Osteoblast (primary cell): ENCODE measurements at regions not wholly inside any gene's neighbourhood (a gene's known extent, or its start where the extent isn't known, plus 50 kb on each side); places are given as distances from the start of the nearest gene placed in this dataset.
A peak's percentile ranks its signal among the peaks of the same experiment; 100 is the strongest.

ENCODE experiments used
- DNase-seq: peaks from one replicate; pipeline ENCODE4 v3.0.0; 2011; ENCODE audit warnings: low spot score, mixed read lengths; ENCODE audit not compliant: insufficient read length; ENCODE audit errors: missing footprints
- H2AFZ ChIP-seq: 2 replicates; pipeline ENCODE4 v1.6.0; 2011; ENCODE audit warnings: mild to moderate bottlenecking, low read length
- H3K27ac ChIP-seq: 2 replicates; pipeline ENCODE4 v1.5.1; 2011; ENCODE audit warnings: mild to moderate bottlenecking, low read depth, low read length, moderate library complexity
- H3K27me3 ChIP-seq: 2 replicates; pipeline ENCODE4 v1.6.0; 2012; ENCODE audit warnings: mild to moderate bottlenecking, control low read depth, inconsistent platforms, low read length, moderate library complexity; ENCODE audit not compliant: insufficient read depth
- H3K36me3 ChIP-seq: 2 replicates; pipeline ENCODE4 v1.5.1; 2011; ENCODE audit warnings: mild to moderate bottlenecking, low read length, control low read depth, moderate library complexity; ENCODE audit not compliant: insufficient read depth
- H3K4me1 ChIP-seq: 2 replicates; pipeline ENCODE4 v1.5.1; 2011; ENCODE audit warnings: mild to moderate bottlenecking, low read length, control low read depth, moderate library complexity; ENCODE audit not compliant: insufficient read depth
- H3K4me2 ChIP-seq: 2 replicates; pipeline ENCODE4 v1.6.0; 2011; ENCODE audit warnings: mild to moderate bottlenecking, low read length; ENCODE audit not compliant: insufficient read depth
- H3K4me3 ChIP-seq: fragments of 200-600 bp; sonication (generic); 3 replicates; pipeline ENCODE4 v1.5.1; 2012; ENCODE audit warnings: mild to moderate bottlenecking, low read length, inconsistent platforms; ENCODE audit not compliant: insufficient read depth
- H3K79me2 ChIP-seq: 2 replicates; pipeline ENCODE4 v1.6.0; 2012; ENCODE audit warnings: mild to moderate bottlenecking, low read length, control low read depth, inconsistent platforms; ENCODE audit not compliant: insufficient read depth
- H3K9me3 ChIP-seq: 2 replicates; pipeline ENCODE4 v1.5.1; 2011; ENCODE audit warnings: low read depth, low read length, control low read depth
- H4K20me1 ChIP-seq: 2 replicates; pipeline ENCODE4 v1.6.0; 2012; ENCODE audit warnings: mild to moderate bottlenecking, low read length, control low read depth; ENCODE audit not compliant: insufficient read depth
- TF ChIP-seq, protein P1 (sequence below): IDR thresholded peaks from 2 replicates; pipeline ENCODE4 v1.5.1; 2011; ENCODE audit warnings: mild to moderate bottlenecking, low read depth, low read length, moderate library complexity; ENCODE audit errors: extremely low read depth

DNA sequence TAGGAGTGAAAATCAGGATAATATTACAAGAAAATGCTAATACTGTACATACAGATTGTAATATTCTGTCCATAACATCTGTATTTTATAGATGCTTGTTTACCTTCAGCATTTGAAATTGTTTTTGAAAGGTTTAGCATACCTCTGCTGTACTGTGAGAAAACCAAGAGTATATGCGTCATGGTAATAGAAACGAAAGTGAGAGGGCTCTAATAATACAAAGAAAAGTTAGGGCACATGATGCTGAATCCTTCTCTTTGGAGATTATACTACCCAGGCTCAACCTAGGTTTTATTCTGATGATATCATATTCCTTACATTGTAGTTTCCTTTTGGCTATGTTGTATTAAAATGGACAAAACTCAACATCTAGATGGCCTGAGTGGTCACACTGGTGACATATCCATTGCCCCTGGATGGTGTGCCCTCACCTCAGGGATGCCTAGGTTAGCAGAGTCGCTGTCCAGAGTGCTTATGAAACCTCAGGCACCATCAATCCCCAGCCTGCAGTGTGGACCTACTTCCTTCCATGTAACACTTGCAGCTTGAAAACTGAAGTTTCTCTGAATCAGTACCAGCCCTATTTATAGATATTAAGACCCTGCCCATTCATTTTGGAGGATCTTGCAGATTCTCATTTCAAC is 253.7 kb downstream of the KCTD12 start:
- Histone ChIP-seq H3K4me3 (no peak overlapping the region), H3K36me3 (no peaks in the 10 kb centered on the region), H4K20me1 (no peaks in the 10 kb centered on the region), H3K9me3 (no peaks in the 10 kb centered on the region), H2AFZ (no peak overlapping the region), H3K79me2 (no peaks in the 10 kb centered on the region), H3K4me2 (no peak overlapping the region), H3K4me1 (no peaks in the 10 kb centered on the region), H3K27ac (no peak overlapping the region), H3K27me3 (no peaks in the 10 kb centered on the region)
- DNase-seq, result peak; percentile 47
- TF ChIP-seq, protein P1, sequence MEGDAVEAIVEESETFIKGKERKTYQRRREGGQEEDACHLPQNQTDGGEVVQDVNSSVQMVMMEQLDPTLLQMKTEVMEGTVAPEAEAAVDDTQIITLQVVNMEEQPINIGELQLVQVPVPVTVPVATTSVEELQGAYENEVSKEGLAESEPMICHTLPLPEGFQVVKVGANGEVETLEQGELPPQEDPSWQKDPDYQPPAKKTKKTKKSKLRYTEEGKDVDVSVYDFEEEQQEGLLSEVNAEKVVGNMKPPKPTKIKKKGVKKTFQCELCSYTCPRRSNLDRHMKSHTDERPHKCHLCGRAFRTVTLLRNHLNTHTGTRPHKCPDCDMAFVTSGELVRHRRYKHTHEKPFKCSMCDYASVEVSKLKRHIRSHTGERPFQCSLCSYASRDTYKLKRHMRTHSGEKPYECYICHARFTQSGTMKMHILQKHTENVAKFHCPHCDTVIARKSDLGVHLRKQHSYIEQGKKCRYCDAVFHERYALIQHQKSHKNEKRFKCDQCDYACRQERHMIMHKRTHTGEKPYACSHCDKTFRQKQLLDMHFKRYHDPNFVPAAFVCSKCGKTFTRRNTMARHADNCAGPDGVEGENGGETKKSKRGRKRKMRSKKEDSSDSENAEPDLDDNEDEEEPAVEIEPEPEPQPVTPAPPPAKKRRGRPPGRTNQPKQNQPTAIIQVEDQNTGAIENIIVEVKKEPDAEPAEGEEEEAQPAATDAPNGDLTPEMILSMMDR, result no peak

DNA sequence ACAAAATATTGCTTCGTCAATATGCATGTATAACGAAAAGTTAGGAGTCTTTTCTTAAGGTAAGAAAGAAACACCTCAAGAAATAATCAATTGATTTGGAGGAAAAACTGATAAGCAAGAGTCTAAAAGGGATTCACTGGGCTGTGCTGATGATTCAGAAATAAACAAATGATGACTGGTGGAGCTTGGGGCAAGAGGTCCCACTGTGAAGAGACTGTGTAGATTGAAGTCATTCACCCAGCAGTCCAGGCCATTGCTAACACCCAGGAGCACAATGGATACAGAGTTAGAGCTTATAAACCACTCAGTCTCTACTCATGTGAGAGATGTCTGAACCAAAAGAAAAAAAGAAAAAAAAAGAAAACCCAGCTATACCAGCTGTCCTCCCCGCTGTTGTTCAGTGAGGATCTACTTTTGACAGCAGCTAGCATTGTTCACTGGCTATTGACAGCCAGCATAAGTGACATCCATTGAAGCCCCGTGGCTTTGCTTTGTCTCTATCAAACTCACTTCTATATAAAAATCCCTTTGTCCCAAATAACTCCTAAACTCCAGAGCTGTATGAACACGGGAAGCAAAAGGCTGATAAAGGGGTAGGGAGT is 255.5 kb downstream of the KCTD12 start:
- Histone ChIP-seq H3K79me2 (no peaks in the 10 kb centered on the region), H3K4me2 (no peak overlapping the region), H3K36me3 (no peaks in the 10 kb centered on the region), H3K9me3 (no peaks in the 10 kb centered on the region), H4K20me1 (no peaks in the 10 kb centered on the region), H2AFZ (no peak overlapping the region), H3K4me1 (no peaks in the 10 kb centered on the region), H3K27ac (no peak overlapping the region), H3K27me3 (no peaks in the 10 kb centered on the region), H3K4me3 (no peak overlapping the region)
- TF ChIP-seq, protein P1, result no peak
- no peak for DNase-seq

DNA sequence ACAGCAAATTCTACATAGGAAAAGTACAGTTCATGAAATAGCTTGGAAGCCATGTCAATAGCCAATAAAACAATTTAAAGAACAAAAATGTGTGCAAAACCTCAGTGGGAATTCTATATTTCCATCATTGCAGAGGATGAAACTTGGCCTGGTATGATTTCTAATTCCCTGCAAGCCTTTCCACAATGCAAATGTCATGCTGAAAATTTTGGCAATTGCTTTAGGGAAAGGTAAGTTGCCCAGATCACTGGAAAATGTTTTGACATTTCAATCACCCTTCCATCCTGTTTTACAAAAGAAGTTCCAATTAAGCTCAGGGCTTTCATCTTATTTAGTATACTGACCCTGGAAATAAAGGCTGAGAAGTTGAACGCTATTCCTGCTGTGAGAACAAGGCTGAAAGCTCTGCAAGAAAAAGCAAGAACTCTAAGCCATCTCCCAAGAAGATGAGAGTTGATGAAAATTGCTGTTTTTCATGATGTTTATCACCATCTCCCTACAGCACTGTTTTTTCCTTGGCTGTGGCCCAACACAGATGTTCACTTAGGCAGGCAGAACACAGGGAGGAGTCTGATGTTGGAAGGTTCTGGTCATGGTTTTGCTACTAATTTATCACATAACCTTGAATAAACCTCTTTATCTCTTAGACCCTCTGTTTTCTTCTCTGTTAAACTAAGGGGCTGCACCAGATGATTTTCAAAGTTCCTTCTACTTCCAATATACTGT is 263.7 kb downstream of the KCTD12 start:
- Histone ChIP-seq H3K36me3 (no peaks in the 10 kb centered on the region), H3K27me3 (no peaks in the 10 kb centered on the region), H3K79me2 (no peaks in the 10 kb centered on the region), H4K20me1 (no peaks in the 10 kb centered on the region), H3K9me3 (no peaks in the 10 kb centered on the region), H3K27ac (no peak overlapping the region), H3K4me2 (no peak overlapping the region), H3K4me3 (no peak overlapping the region), H3K4me1 (no peaks in the 10 kb centered on the region), H2AFZ (no peak overlapping the region)
- TF ChIP-seq, protein P1, result no peak
- DNase-seq, result peak; percentile 51

DNA sequence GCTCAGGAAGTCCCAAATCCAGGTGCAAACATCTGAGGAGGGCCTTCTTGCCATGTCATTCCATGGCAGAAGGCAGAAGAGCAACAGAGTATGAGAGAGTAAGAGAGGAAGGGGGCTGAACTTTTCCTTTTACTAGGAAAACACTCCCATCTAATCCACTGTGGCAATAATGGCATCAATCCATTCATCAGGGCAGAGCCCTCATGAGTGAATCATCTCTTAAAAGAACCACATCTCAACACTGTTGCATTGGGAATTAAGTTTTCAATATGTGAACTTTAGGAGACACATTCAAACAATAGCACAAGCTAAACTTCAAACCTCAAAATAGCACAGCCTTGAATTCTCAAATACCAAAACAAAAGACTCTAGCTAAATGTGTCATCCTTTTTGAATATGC is 264.5 kb downstream of the KCTD12 start:
- TF ChIP-seq, protein P1, result no peak
- Histone ChIP-seq H4K20me1 (no peaks in the 10 kb centered on the region), H3K4me1 (no peaks in the 10 kb centered on the region), H3K4me2 (no peak overlapping the region), H2AFZ (no peak overlapping the region), H3K27me3 (no peaks in the 10 kb centered on the region), H3K27ac (no peak overlapping the region), H3K79me2 (no peaks in the 10 kb centered on the region), H3K36me3 (no peaks in the 10 kb centered on the region), H3K9me3 (no peaks in the 10 kb centered on the region), H3K4me3 (no peak overlapping the region)
- no peak for DNase-seq
